COLO829 (cell line): ENCODE measurements at regions not wholly inside any gene's neighbourhood (a gene's known extent, or its start where the extent isn't known, plus 50 kb on each side); places are given as distances from the start of the nearest gene placed in this dataset.
A peak's percentile ranks its signal among the peaks of the same experiment; 100 is the strongest.
"Not testable (repeated sequence)": the region's sequence is repeated elsewhere in the genome, so short reads cannot be mapped to it uniquely, and the experiment has no call there.

Source experiments
- DNase-seq: peaks from one replicate; pipeline ENCODE4 v3.0.0; 2012; ENCODE audit warnings: low spot score

DNA sequence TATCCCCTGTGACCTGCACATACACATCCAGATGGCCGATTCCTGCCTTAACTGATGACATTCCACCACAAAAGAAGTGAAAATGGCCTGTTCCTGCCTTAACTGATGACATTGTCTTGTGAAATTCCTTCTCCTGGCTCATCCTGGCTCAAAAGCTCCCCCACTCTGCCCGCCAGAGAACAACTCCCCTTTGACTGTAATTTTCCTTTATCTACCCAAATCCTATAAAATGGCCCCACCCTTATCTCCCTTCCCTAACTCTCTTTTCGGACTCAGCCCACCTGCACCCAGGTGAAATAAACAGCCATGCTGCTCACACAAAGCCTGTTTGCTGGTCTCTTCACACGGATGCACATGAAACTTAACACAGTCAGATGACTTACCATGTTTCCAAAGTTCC is 403.8 kb downstream of the TBC1D32 start:
- DNase-seq: not testable (repeated sequence)

GRCh38 chr6:120924214-120924613 is 410.1 kb downstream of the TBC1D32 start:
- DNase-seq: no peak

- no peak for DNase-seq
Observed at GRCh38 chr6:120918137-120918536, 416.1 kb downstream of the TBC1D32 start.

DNA sequence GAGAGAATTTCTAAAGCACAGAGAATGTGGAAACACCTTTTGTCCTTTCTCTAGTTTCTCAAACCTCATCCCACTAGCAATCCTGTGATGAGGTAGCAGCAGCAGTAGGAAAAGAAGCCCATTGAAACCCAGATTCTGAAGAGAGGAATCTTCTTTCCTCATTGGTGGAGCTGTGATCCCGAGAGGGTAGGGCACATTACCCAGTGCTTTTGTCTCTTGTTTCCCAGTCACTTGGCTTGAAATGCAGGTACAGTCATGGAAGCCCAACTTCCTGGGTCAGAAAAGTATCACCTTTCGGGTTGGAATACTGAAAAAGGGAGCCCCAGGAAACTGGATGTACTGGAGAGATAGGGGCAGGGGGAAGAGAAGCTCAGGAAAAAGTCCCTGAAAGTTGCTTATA is 417.4 kb downstream of the TBC1D32 start:
- no peak for DNase-seq

DNA sequence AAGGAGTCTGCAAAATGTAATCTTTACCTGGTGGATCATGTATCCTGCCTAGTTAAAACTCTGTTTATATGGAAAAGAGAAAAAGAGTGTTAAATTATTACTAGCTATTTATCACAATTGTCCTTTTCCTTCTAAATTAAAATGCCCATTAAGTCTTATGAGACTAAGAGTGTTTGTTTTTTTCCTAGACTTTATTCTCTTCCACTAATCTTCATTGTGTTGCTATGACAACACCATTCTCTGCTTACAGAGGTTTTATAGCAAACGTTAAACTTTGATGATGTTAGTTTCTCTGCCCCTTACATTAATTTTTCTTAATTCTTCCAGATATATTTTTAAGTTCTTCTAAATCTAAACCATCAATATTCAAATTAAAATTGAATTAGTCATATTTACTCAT is 420.8 kb downstream of the TBC1D32 start:
- DNase-seq: no peak

GRCh38 chr6:120908767-120909166 is 425.5 kb downstream of the TBC1D32 start:
- DNase-seq: no peak

GRCh38 chr6:120903836-120904235 is 430.4 kb downstream of the TBC1D32 start:
- no peak for DNase-seq

DNA sequence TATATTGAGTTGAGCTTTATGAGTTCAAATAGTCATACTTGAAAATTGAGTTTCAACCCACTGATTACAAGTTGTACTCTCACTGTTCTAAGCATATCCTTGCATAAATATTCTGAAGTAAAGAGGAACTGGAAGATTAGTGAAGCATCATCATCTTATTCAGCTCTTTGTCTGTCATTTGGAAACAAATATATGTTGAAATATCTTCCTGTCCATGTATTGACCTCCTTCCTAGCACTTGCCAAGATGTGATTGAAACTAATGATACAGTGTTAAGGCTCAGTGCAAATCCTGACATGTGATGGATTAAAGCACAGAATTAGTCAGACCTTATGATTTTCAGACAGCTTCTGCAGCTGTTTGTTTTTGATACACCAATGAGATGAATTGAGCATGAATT is 434.3 kb downstream of the TBC1D32 start:
- DNase-seq: no peak

DNA sequence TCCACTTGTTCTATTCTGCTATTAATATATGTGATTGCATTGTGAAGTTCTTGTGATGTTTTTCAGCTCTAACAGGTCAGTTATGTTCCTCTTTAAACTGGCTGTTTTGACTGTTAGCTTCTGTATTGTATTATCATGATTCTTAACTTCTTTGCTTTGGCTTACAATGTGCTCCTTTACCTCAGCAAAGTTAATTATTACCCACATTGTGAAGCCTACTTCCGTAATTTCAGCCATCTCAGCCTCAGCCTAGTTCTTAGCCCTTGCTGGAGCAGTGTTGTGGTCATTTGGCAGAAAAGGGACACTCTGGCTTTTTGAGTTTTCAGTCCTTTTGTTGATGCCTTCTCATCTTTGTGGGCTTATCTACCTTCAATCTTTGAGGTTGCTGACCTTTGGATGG is 440.2 kb downstream of the TBC1D32 start:
- no peak for DNase-seq

DNA sequence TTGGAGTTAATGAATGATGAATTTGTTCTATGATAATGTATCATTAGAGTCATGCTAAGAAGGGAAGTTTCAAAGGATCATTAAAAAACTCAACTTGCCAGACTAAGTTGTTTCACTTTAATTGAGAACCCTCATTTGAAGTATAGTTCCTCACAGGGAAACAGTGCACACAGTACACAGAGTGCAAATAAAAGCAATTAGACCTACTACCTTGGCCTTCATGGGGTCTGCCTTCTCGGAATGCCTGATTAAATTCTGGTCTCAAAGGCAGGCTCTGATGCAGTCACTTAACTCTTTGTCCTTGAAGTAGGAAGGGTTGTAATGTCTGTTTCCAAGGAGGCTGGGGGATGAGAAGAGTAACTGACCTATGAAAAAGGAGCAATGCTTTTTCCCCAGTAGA is 457.3 kb downstream of the TBC1D32 start:
- no peak for DNase-seq

DNA sequence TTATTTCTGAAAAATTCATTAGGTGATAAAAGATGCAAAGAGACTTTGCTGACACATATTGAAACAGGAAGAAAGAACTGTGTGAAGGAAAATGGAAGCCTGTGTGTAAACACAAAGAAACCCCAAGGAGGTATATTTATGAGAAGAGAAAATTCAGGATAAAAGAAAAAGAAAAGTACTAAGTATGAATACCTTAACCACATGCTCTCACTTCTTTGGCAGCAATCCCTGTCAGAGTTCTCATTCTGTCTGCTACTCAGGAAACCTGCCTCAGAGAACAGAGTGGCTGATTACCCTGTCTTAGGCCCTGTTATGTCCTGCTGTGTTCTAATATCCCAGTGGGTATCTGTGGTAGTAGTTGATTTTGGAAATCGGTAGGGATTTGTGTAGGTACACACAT is 457.9 kb downstream of the TBC1D32 start:
- DNase-seq: no peak

GRCh38 chr6:120875900-120876299 is 458.4 kb downstream of the TBC1D32 start:
- DNase-seq: no peak

GRCh38 chr6:120874422-120874821 is 459.9 kb downstream of the TBC1D32 start:
- no peak for DNase-seq

DNA sequence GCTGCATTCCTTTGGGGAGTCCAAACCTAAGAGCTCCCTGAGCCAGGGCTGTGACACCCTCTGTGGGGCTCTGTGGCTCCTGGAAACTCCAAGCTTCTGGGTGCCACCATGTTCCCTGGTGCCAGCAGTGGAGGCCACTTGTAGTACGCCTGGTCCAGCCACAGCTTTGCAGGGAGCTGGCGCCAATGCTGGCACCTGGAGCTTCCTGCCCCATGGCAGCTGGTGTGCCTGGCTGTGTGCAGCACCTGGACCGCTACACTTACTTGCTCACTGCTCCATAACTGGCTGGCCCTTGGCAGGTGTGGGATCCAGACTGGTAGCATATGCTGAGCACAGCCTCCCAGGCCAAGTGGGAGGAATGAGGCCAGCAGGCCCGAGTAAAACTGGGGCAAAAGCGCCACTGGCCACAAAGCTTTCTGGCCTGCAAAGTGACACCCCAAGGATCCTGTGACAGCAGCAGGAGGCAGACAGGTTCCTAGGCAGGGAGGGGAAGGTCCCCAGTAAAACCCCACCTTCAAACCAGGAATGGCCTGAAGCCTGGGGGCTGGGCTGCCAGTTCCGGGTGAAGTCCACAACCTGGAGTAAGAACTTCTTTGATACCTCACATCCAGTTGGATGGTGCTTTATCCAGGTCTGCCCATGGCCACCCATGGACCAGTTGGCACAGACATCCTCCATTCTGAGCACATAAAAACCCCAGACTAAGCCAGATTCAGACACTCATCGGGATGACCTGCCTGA is 461.0 kb downstream of the TBC1D32 start:
- DNase-seq: no peak

GRCh38 chr6:120872262-120872578 is 462.1 kb downstream of the TBC1D32 start:
- DNase-seq: no peak

DNA sequence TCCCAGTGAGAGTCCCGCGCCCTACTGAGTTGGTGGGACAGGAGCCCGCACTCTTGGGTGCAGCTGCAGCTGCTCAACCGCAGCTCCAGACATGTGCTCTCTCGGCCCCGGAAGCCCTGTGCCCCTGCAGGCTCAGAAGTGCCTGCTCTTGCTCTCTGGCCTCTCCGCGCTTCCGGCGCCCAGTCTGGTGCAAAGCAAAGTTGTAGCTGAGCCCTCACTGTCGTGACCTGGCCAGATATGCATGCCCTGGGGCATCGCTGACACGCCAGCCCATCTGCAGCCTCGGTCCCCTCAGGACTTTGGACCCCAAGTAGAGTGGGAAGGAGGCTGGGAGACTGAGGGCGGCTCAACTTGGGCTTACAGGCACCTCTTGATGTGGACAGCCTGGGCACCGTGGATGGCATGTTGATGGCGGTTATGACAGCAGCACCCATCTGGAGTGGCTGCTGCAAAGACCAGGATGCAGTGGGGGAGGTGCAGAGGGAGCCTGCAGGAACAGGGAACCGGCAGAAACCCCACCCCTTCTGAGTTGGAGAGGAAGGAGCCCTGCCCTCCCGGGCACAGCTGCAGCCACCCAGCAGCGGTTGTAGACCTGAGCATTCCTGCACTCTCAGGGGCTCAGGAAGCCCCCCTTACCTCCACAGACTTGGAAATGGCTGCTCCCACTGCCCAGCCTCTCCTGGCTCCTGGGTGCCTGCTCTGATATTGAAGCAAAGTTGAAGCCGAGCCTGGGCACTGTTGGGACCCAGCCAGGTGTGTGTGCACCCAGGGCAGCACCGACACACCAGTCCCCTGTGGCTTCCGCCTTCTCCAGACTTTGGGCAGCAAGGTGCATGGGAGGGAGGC is 462.6 kb downstream of the TBC1D32 start:
- no peak for DNase-seq

DNA sequence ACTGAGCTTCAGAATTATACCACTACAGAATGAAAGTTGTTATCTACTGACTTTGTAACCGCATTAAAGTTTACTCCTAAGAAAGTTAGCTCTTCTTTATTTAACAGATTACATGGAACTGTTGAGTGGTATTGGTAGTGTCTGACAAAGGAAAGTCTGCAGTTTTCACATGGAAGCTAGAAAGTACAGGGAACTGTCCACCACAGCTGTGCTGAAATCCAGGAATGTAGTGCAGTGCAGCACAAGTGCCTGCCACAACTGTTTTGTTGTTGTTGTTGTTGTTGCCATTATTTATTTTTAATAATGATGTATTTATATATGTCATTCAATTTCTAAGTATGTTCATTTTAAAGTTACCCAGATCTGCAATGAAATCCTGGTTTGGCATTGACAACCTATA is 464.9 kb downstream of the TBC1D32 start:
- DNase-seq: no peak

DNA sequence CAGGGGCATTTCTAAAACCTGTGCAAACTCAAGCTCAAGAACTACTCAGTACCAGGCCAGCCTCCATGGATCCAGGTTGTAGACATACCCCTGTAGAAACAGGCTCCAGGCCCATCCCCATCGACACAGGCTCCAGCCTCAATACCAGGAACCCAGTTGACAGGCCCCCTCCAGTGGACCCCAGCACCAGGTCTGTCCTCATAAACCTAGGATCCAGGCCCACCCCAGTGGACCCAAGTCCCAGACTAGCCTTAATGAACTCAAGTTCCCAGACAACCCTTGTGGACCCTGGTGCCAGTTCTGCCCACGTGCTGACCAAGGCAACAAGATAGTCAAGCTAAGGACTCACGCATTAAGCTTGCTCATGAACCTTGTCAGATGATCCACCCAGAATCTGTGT is 476.9 kb downstream of the TBC1D32 start:
- no peak for DNase-seq

- DNase-seq: no peak
Observed at GRCh38 chr6:120854583-120854982, 479.7 kb downstream of the TBC1D32 start.

DNA sequence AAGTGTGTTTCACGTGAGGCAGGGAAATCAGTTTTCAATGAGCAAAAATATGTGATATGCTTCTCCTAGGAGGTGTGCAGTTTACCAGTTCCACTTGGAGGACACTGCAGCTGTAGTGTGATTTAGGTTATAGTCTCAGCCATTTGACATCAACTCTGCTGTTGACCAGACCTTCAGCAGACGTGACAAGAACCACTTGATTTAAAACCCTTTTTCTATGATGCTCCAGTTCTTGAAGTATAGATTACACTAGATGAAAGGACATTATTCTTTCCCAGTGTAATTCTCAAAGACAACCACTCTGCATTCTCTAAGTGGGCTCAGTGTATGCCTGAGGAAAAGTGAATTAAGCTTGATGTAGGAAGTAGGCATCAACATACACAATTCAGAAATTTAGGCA is 480.8 kb downstream of the TBC1D32 start:
- DNase-seq: no peak

DNA sequence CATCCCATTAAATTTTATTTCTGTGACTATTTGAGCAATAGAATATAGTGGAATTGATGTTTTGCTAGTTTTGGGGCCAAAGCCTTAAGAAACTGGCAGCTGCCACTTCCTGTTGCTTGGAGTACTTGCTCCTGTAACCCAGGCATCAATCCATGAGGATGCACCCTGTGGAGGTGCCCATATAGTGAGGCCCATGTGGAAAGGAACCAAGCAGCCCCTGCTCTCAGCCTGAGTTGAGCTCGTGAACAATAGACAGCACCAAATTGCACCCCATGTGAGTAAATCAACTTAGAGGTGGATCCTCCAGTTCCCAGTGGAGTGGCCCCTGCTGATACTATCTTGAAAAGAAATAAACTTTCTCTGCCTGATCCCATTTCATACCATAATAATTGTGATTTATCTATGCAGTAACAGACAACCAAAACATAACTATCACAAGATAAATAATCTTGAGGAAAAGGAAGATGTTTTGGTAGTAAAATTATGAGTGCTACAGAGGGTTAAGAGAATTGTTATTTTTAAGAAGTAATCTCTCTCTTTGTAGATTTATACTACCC is 481.9 kb downstream of the TBC1D32 start:
- DNase-seq: no peak

GRCh38 chr6:120826253-120826652 is 508.0 kb downstream of the TBC1D32 start:
- DNase-seq: peak; percentile 2

GRCh38 chr6:120816794-120817193 is 517.5 kb downstream of the TBC1D32 start:
- no peak for DNase-seq
